Thyroid gland (tissue), 4 donors: ENCODE measurements at regions not wholly inside any gene's neighbourhood (a gene's known extent, or its start where the extent isn't known, plus 50 kb on each side); places are given as distances from the start of the nearest gene placed in this dataset.

Source experiments
- DNase-seq, 2 donors: peaks; one replicate each; pipeline ENCODE4 v3.0.0-alpha.2; 2019
- H3K27ac ChIP-seq, 3 donors: fragments of 200-600 bp; sonication (generic); 1 replicate in 2 of 3; 2 replicates in 1 of 3; pipeline ENCODE4 v1.5.1; 2016 to 2019; ENCODE audit warnings: mild to moderate bottlenecking in 1 of 3, moderate library complexity in 1 of 3
- H3K27me3 ChIP-seq: fragments of 200-600 bp; sonication (generic); one replicate; pipeline ENCODE4 v1.5.1; 2019
- H3K36me3 ChIP-seq, 2 donors: fragments of 200-600 bp; sonication (generic); one replicate each; pipeline ENCODE4 v1.5.1; 2016 to 2019
- H3K4me1 ChIP-seq, 2 donors: fragments of 200-600 bp; sonication (generic); one replicate each; pipeline ENCODE4 v1.5.1; 2017 to 2019
- H3K4me3 ChIP-seq, 3 donors: fragments of 200-600 bp; sonication (generic); replicated peaks in 1 of 3; 1 replicate in 2 of 3; 2 replicates in 1 of 3; pipeline ENCODE4 v1.5.1; 2016; ENCODE audit warnings: mild to moderate bottlenecking in 1 of 3
- H3K9me3 ChIP-seq: fragments of 200-600 bp; sonication (generic); one replicate; pipeline ENCODE4 v1.5.1; 2017
- CTCF ChIP-seq, 6 experiments: fragments of 200-600 bp in 3 of 6; fragments of 450-650 bp in 3 of 6; sonication (generic) in 3 of 6; IDR thresholded peaks; one replicate each; pipeline ENCODE4 v1.5.1; 2016 to 2019; ENCODE audit warnings: antibody characterized with exemption in 6 of 6, mild to moderate bottlenecking in 2 of 6, inconsistent platforms in 1 of 6, moderate library complexity in 1 of 6
- POLR2A ChIP-seq, 2 donors: fragments of 450-650 bp; IDR thresholded peaks; one replicate each; pipeline ENCODE4 v1.6.1; 2017; ENCODE audit warnings: antibody characterized with exemption in 2 of 2, mild to moderate bottlenecking in 2 of 2, moderate library complexity in 1 of 2
- WGBS, 2 donors: methylation state at CpG; one replicate each; pipeline ENCODE4 v1.1.5; 2017; 5-methylcytosine and 5-hydroxymethylcytosine counted together
- intact Hi-C: fragments of 100-400 bp; cut with DNase I; formaldehyde crosslinking; loops from one replicate; pipeline ENCODE4 v1.15.1; 2023

- no peaks in the 10 kb centered on the region for H3K27me3 ChIP-seq
- TF ChIP-seq POLR2A (IDR thresholded peaks at IDR 0.05) (no peak), CTCF (IDR thresholded peaks at IDR 0.05) (no peak)
- no peaks in the 10 kb centered on the region for H3K36me3 ChIP-seq
- H3K4me3 ChIP-seq = no peak overlapping the region
- DNase-seq = no peak
- 11 to 20% methylated on average over 1 of the region's 1 CpG for WGBS, 2 donors
- no peak overlapping the region for H3K27ac ChIP-seq
- H3K9me3 ChIP-seq = no peaks in the 10 kb centered on the region
- peaks cover 13 to 17% of the 10 kb centered on the region in 2 donors for H3K4me1 ChIP-seq
- intact Hi-C loops = no loop called here
These were observed 64.8 kb upstream of the STK39 start for GRCh38 chr2:168312036-168312822.

GRCh38 chr2:168314236-168314635 lies 66.8 kb upstream of the STK39 start:
- Histone ChIP-seq H3K36me3 (no peaks in the 10 kb centered on the region), H3K4me3 (no peak overlapping the region), H3K27ac (no peak overlapping the region), H3K4me1 (peaks cover 13 to 17% of the 10 kb centered on the region in 2 donors), H3K27me3 (no peaks in the 10 kb centered on the region), H3K9me3 (no peaks in the 10 kb centered on the region)
- no peak for DNase-seq
- intact Hi-C loops = no loop called here
- WGBS, 2 donors = 88 to 100% methylated on average over 1 of the region's 1 CpG
- TF ChIP-seq POLR2A (IDR thresholded peaks at IDR 0.05) (no peak), CTCF (IDR thresholded peaks at IDR 0.05) (no peak)

- peaks cover 13 to 17% of the 10 kb centered on the region in 2 donors for H3K4me1 ChIP-seq
- H3K36me3 ChIP-seq = no peaks in the 10 kb centered on the region
- TF ChIP-seq CTCF (IDR thresholded peaks at IDR 0.05) (no peak), POLR2A (IDR thresholded peaks at IDR 0.05) (no peak)
- H3K9me3 ChIP-seq = no peaks in the 10 kb centered on the region
- WGBS, 2 donors = 92% methylated on average over 4 of the region's 4 CpGs
- DNase-seq = no peak
- H3K27ac ChIP-seq = no peak overlapping the region
- H3K4me3 ChIP-seq = no peak overlapping the region
- no peaks in the 10 kb centered on the region for H3K27me3 ChIP-seq
- intact Hi-C loops = no loop called here
These were observed 68.1 kb upstream of the STK39 start for GRCh38 chr2:168315331-168316072.

GRCh38 chr2:168316073-168316440 lies 68.7 kb upstream of the STK39 start:
- H3K9me3 ChIP-seq = no peaks in the 10 kb centered on the region
- no peak overlapping the region for H3K4me3 ChIP-seq
- DNase-seq = no peak
- no peaks in the 10 kb centered on the region for H3K27me3 ChIP-seq
- peaks cover 13 to 15% of the 10 kb centered on the region in 2 donors for H3K4me1 ChIP-seq
- intact Hi-C loops = no loop called here
- no peak overlapping the region for H3K27ac ChIP-seq
- H3K36me3 ChIP-seq = no peaks in the 10 kb centered on the region
- TF ChIP-seq POLR2A (IDR thresholded peaks at IDR 0.05) (no peak), CTCF (IDR thresholded peaks at IDR 0.05) (no peak)

GRCh38 chr2:168317282-168317681 lies 69.9 kb upstream of the STK39 start:
- Histone ChIP-seq H3K27me3 (no peaks in the 10 kb centered on the region), H3K4me1 (peaks cover 4 to 5% of the 10 kb centered on the region in 2 donors), H3K4me3 (no peak overlapping the region), H3K9me3 (no peaks in the 10 kb centered on the region), H3K36me3 (no peaks in the 10 kb centered on the region), H3K27ac (no peak overlapping the region)
- DNase-seq = no peak
- TF ChIP-seq POLR2A (IDR thresholded peaks at IDR 0.05) = no peak
- no peak for TF ChIP-seq CTCF (IDR thresholded peaks at IDR 0.05)
- 97 to 100% methylated on average over 1 of the region's 1 CpG for WGBS, 2 donors
- intact Hi-C loops = no loop called here
